GM12801 (cell line): ENCODE measurements at regions not wholly inside any gene's neighbourhood (a gene's known extent, or its start where the extent isn't known, plus 50 kb on each side); places are given as distances from the start of the nearest gene placed in this dataset.

Experiments used
- CTCF ChIP-seq: IDR thresholded peaks from one replicate; pipeline ENCODE4 v1.5.1; 2011; ENCODE audit warnings: control low read depth; ENCODE audit not compliant: insufficient read length; ENCODE audit errors: extremely low read depth

- no peak for TF ChIP-seq CTCF
These were observed 259.0 kb upstream of the ERBB4 start for GRCh38 chr2:212797484-212798205.

DNA sequence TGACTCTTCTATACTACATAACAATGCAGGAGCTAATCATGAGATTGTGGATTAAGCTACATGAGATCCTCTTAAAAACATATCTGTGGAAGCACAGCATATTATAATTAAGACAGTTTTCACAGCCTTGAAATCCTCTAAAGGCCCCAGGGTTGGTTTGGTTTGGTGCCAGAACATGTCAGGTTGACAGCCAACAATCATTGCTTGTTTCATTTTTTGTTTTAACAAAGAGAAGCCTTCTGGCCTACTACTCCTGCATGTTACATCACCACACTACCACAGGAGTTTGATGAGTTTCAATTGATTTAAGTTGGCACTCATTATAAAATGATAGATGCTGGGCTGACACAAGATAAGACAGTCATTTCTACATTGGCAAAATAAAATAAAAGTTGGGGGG is 255.9 kb upstream of the ERBB4 start:
- no peak for TF ChIP-seq CTCF

- no peak for TF ChIP-seq CTCF
These were observed 253.0 kb upstream of the ERBB4 start for GRCh38 chr2:212791569-212791968.

DNA sequence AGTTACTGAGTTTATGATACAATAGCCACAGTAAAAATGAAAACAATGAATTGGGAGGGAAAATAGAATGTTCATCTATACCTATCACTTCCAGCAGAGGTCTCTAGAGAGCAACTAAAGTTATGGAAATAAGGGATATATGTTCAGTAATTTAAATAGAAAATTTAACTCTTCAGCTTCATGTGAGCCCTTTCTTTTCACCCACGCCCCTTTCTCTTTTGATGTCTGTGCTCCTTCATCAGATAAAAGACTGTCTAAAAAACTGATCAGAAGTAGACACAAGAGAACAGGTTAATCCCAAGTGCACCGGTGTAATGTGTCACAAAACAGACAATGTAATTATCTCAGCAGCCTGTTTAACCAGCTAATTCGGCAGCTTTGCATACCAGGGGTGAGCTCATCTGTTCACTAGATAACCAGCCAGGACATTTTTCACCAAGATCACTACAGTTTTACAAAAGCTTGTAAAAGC is 238.5 kb upstream of the ERBB4 start:
- no peak for TF ChIP-seq CTCF

DNA sequence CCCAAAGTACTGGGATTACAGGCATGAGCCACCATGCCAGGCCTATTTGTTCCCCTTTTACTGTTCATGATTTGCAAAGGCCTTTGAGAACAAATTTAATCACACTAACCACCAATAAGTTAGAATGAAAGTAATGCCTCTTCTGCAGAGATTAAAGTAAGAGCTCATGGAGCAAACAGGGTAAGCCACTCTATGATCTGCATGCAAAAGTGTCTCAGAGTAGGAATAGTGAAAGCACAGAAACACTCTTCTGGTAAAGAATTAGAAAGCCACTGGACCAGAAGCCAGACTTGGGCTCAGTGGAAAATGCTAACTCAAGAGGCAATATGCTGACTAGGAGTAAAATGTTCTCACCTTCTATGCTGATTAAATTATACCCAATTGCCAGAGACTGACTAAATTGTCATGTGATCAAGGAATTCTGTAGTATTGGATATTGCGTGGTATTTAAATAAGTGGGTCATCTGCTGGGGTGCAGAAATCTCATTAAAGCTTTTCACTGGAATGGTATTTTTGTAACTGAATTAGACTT is 235.3 kb upstream of the ERBB4 start:
- no peak for TF ChIP-seq CTCF

DNA sequence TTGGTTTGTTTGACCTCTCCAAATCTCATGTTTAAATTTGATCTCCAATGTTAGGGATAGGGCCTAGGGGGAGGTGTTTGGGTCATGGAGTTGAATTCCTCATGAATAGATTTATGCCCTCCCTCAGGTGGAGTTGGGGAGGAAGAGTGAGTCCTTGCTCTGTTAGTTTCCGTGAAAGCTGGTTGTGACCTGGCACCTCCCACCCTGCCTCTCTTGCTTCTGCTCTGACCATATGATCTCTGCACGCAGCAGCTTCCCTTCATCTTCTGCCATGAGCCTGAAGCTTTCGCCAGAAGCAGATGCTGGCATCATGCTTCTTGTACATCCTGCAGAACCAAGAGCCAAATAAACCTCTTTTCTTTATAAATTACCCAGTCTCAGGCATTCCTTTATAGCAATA is 231.6 kb upstream of the ERBB4 start:
- no peak for TF ChIP-seq CTCF

GRCh38 chr2:212766921-212767320 is 228.3 kb upstream of the ERBB4 start:
- no peak for TF ChIP-seq CTCF
